CD4-positive, alpha-beta T cell (primary cell): ENCODE measurements at regions not wholly inside any gene's neighbourhood (a gene's known extent, or its start where the extent isn't known, plus 50 kb on each side); places are given as distances from the start of the nearest gene placed in this dataset.

Experiments
- ATAC-seq: fragments of 200-7000 bp; cut with Tn5 transposase; one replicate; pipeline ENCODE4 v1.10.0; 2022; ENCODE audit warnings: mild to moderate bottlenecking; ENCODE audit not compliant: poor library complexity
- CTCF ChIA-PET: fragments of 350-600 bp; sonication (Branson Sonifier 250); formaldehyde crosslinking; loops from one replicate; lab custom pipeline; 2021; ENCODE audit warnings: antibody characterized with exemption, inconsistent platforms; lab: Charles Lee
- POLR2A ChIA-PET: fragments of 350-600 bp; sonication (Branson Sonifier 250); formaldehyde crosslinking; loops from one replicate; lab custom pipeline; 2021; ENCODE audit warnings: antibody characterized with exemption, inconsistent platforms; lab: Charles Lee
- DNase-seq, 14 experiments: peaks; one replicate each; pipeline ENCODE4 v3.0.0-alpha.2; 2013 to 2020; ENCODE audit warnings: mixed read lengths in 2 of 14
- H3K27ac ChIP-seq, 2 donors: one replicate each; pipeline versions ENCODE4 v1.5.1 to v1.7.0; 2013; ENCODE audit warnings: low read length in 2 of 2, low read depth in 1 of 2, mild to moderate bottlenecking in 1 of 2
- H3K27me3 ChIP-seq, 2 experiments: 1 replicate in 1 of 2; 2 replicates in 1 of 2; pipeline versions ENCODE4 v1.6.1 to v1.7.0; 2013; ENCODE audit warnings: low read length in 2 of 2, control low read depth in 1 of 2, mild to moderate bottlenecking in 1 of 2, moderate library complexity in 1 of 2; ENCODE audit not compliant: insufficient read depth in 2 of 2, control insufficient read depth in 1 of 2
- H3K36me3 ChIP-seq: one replicate; pipeline ENCODE4 v1.6.1; 2013; ENCODE audit warnings: low read length, control low read depth; ENCODE audit not compliant: insufficient read depth
- H3K4me1 ChIP-seq: one replicate; pipeline ENCODE4 v1.6.1; 2013; ENCODE audit warnings: low read length, control low read depth; ENCODE audit not compliant: insufficient read depth
- H3K4me3 ChIP-seq: one replicate; pipeline ENCODE4 v1.5.1; 2013; ENCODE audit warnings: mild to moderate bottlenecking, low read length, moderate library complexity
- H3K9me3 ChIP-seq, 2 experiments: 1 replicate in 1 of 2; 2 replicates in 1 of 2; pipeline versions ENCODE4 v1.6.1 to v1.7.0; 2013; ENCODE audit warnings: low read length in 2 of 2, mild to moderate bottlenecking in 2 of 2, control low read depth in 1 of 2, moderate library complexity in 1 of 2; ENCODE audit not compliant: control insufficient read depth in 1 of 2, insufficient read depth in 1 of 2
- H3K27ac Mint-ChIP-seq: one replicate; pipeline ENCODE4 v1.8.0; 2020; ENCODE audit warnings: mixed read lengths
- H3K27me3 Mint-ChIP-seq: one replicate; pipeline ENCODE4 v1.8.0; 2021; ENCODE audit warnings: mixed read lengths
- H3K36me3 Mint-ChIP-seq: one replicate; pipeline ENCODE4 v1.8.0; 2021; ENCODE audit warnings: low read depth, mixed read lengths
- H3K4me1 Mint-ChIP-seq: one replicate; pipeline ENCODE4 v1.8.0; 2021; ENCODE audit warnings: low read depth, mixed read lengths
- H3K4me3 Mint-ChIP-seq: one replicate; pipeline ENCODE4 v1.8.0; 2020; ENCODE audit warnings: mild to moderate bottlenecking, mixed read lengths
- H3K9me3 Mint-ChIP-seq: one replicate; pipeline ENCODE4 v1.8.0; 2020; ENCODE audit warnings: mixed read lengths
- intact Hi-C, 2 experiments: fragments of 100-400 bp; cut with DNase I in 1 of 2; cut with micrococcal nuclease in 1 of 2; formaldehyde crosslinking; loops; one replicate each; pipeline versions ENCODE4 v1.15.1 to v1.9.0; 2023 to 2025; cut with DNase I, micrococcal nuclease
- TF ChIP-seq, protein P1 (sequence below): fragments of 200-600 bp; IDR thresholded peaks from one replicate; pipeline ENCODE4 v1.8.0; 2022; ENCODE audit warnings: antibody characterized with exemption, mild to moderate bottlenecking

- intact Hi-C loops, result no loop called here
- peaks cover 34% of the 10 kb centered on the region for H3K4me1 Mint-ChIP-seq
These were observed 84.6 kb downstream of the HMHB1 start for GRCh38 chr5:143896516-143896915.

GRCh38 chr5:143896966-143897365, 85.0 kb downstream of the HMHB1 start:
- H3K4me3 Mint-ChIP-seq, result no peak overlapping the region
- no peaks in the 10 kb centered on the region for H3K36me3 Mint-ChIP-seq
- no peak overlapping the region for H3K27ac ChIP-seq
- peaks cover 9% of the 10 kb centered on the region for H3K4me1 ChIP-seq
- H3K4me1 Mint-ChIP-seq, result peaks cover 34% of the 10 kb centered on the region
- ChIA-PET CTCF (no interaction called here), POLR2A (no interaction called here)
- TF ChIP-seq, protein P1, sequence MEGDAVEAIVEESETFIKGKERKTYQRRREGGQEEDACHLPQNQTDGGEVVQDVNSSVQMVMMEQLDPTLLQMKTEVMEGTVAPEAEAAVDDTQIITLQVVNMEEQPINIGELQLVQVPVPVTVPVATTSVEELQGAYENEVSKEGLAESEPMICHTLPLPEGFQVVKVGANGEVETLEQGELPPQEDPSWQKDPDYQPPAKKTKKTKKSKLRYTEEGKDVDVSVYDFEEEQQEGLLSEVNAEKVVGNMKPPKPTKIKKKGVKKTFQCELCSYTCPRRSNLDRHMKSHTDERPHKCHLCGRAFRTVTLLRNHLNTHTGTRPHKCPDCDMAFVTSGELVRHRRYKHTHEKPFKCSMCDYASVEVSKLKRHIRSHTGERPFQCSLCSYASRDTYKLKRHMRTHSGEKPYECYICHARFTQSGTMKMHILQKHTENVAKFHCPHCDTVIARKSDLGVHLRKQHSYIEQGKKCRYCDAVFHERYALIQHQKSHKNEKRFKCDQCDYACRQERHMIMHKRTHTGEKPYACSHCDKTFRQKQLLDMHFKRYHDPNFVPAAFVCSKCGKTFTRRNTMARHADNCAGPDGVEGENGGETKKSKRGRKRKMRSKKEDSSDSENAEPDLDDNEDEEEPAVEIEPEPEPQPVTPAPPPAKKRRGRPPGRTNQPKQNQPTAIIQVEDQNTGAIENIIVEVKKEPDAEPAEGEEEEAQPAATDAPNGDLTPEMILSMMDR, result no peak
- no peak for ATAC-seq
- H3K9me3 Mint-ChIP-seq, result no peaks in the 10 kb centered on the region
- no peak for DNase-seq
- H3K27me3 Mint-ChIP-seq, result no peaks in the 10 kb centered on the region
- no peaks in the 10 kb centered on the region for H3K9me3 ChIP-seq
- intact Hi-C loops, result no loop called here
- H3K36me3 ChIP-seq, result no peaks in the 10 kb centered on the region
- no peak overlapping the region for H3K27ac Mint-ChIP-seq
- no peaks in the 10 kb centered on the region for H3K27me3 ChIP-seq
- no peak overlapping the region for H3K4me3 ChIP-seq

More at GRCh38 chr5:143896516-143896915, 84.6 kb downstream of the HMHB1 start:
- DNase-seq (no peak), ATAC-seq (no peak)
- no peak overlapping the region for H3K27ac ChIP-seq
- ChIA-PET POLR2A (no interaction called here), CTCF (no interaction called here)
- H3K9me3 ChIP-seq, result no peaks in the 10 kb centered on the region
- TF ChIP-seq, protein P1, result no peak
- no peak overlapping the region for H3K27ac Mint-ChIP-seq
- no peaks in the 10 kb centered on the region for H3K9me3 Mint-ChIP-seq
- no peak overlapping the region for H3K4me3 Mint-ChIP-seq
- no peaks in the 10 kb centered on the region for H3K36me3 Mint-ChIP-seq
- H3K27me3 Mint-ChIP-seq, result no peaks in the 10 kb centered on the region
- peaks cover 9% of the 10 kb centered on the region for H3K4me1 ChIP-seq
- H3K4me3 ChIP-seq, result no peak overlapping the region
- H3K36me3 ChIP-seq, result no peaks in the 10 kb centered on the region
- no peaks in the 10 kb centered on the region for H3K27me3 ChIP-seq

DNA sequence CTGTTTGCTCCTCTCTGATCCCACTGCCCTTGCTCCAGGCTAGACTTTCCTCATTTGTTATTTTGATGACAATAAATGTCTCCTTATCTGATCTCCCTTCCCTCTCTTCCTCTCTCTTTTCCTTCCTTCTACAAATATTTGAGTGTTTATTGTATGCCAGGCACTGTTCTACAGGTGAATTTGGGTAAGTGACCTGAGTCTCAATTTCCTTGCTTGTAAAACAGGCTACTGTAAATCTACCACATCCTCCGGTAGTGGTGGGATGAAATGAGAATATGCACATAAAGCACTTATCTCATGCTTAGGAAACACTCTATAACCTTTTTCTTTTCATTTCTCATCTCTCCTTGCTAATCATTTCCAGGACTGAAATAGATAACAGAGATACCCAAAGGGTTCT, 86.4 kb downstream of the HMHB1 start:
- Histone ChIP-seq H3K36me3 (no peaks in the 10 kb centered on the region), H3K27ac (peak overlapping the region in 1 of 2 donors; percentile 30), H3K27me3 (no peaks in the 10 kb centered on the region), H3K4me1 (peaks cover 9% of the 10 kb centered on the region), H3K4me3 (no peak overlapping the region), H3K9me3 (no peaks in the 10 kb centered on the region)
- TF ChIP-seq, protein P1, result no peak
- intact Hi-C loops, result no loop called here
- DNase-seq, result peak in 2 of 14 experiments; percentile 10 to 52
- H3K27me3 Mint-ChIP-seq, result no peaks in the 10 kb centered on the region
- CTCF ChIA-PET, result no interaction called here
- peaks cover 34% of the 10 kb centered on the region for H3K4me1 Mint-ChIP-seq
- H3K9me3 Mint-ChIP-seq, result no peaks in the 10 kb centered on the region
- POLR2A ChIA-PET, result no interaction called here
- H3K27ac Mint-ChIP-seq, result peak overlapping the region; percentile 4
- ATAC-seq, result peak; percentile 57
- peak overlapping the region; percentile 5 for H3K4me3 Mint-ChIP-seq
- H3K36me3 Mint-ChIP-seq, result no peaks in the 10 kb centered on the region
